ENCODE measurements at regions not wholly inside any gene's neighbourhood (a gene's known extent, or its start where the extent isn't known, plus 50 kb on each side); places are given as distances from the start of the nearest gene placed in this dataset.
"Not testable (repeated sequence)": the region's sequence is repeated elsewhere in the genome, so short reads cannot be mapped to it uniquely, and the experiment has no call there.

- not testable (repeated sequence) for TF ChIP-seq CTCF (IDR thresholded peaks at IDR 0.05 in 8 of 11, conservative IDR thresholded peaks at IDR 0.05 in 3 of 11); POLR2A (IDR thresholded peaks at IDR 0.05)
Observed at GRCh38 chr16:16572130-16572774, 193.3 kb downstream of the NPIPA7 start.
